ACC112 (cell line): ENCODE measurements at regions not wholly inside any gene's neighbourhood (a gene's known extent, or its start where the extent isn't known, plus 50 kb on each side); places are given as distances from the start of the nearest gene placed in this dataset.

Experiments used
- H2AFZ ChIP-seq: fragments of 200-600 bp; sonication (generic); one replicate; pipeline ENCODE4 v1.6.0; 2017; ENCODE audit warnings: antibody characterized with exemption, low read length; ENCODE audit not compliant: unreplicated experiment
- H3K27ac ChIP-seq: fragments of 200-600 bp; sonication (generic); 2 replicates; pipeline ENCODE4 v1.5.1; 2014; ENCODE audit warnings: low read depth, mild to moderate bottlenecking, antibody characterized with exemption, low read length, moderate library complexity
- H3K27me3 ChIP-seq: fragments of 200-600 bp; sonication (generic); 2 replicates; pipeline ENCODE4 v1.6.1; 2014; ENCODE audit warnings: mild to moderate bottlenecking, antibody characterized with exemption, low read length, moderate library complexity, mixed read lengths; ENCODE audit not compliant: insufficient read depth
- H3K36me3 ChIP-seq: fragments of 200-600 bp; sonication (generic); 2 replicates; pipeline ENCODE4 v1.6.1; 2016; ENCODE audit warnings: mild to moderate bottlenecking, antibody characterized with exemption, low read length, moderate library complexity, mixed read lengths; ENCODE audit not compliant: insufficient read depth
- H3K4me1 ChIP-seq: fragments of 200-600 bp; sonication (generic); one replicate; pipeline ENCODE4 v1.6.1; 2016; ENCODE audit warnings: low read length, mixed read lengths; ENCODE audit not compliant: insufficient read depth, unreplicated experiment, control insufficient read depth
- H3K4me3 ChIP-seq: fragments of 200-600 bp; sonication (generic); 2 replicates; pipeline ENCODE4 v1.5.1; 2014; ENCODE audit warnings: mild to moderate bottlenecking, low read depth, low read length
- H3K79me2 ChIP-seq: fragments of 200-600 bp; sonication (generic); one replicate; pipeline ENCODE4 v1.6.0; 2016; ENCODE audit warnings: low read length; ENCODE audit not compliant: control insufficient read depth, unreplicated experiment, insufficient read depth

GRCh38 chrY:13066372-13066771, 161.7 kb downstream of the DDX3Y start:
- H2AFZ ChIP-seq, result no peak overlapping the region
- no peak overlapping the region for H3K4me3 ChIP-seq
- H3K4me1 ChIP-seq, result no peaks in the 10 kb centered on the region
- no peak overlapping the region for H3K27ac ChIP-seq
- H3K27me3 ChIP-seq, result no peaks in the 10 kb centered on the region
- no peaks in the 10 kb centered on the region for H3K36me3 ChIP-seq
- no peaks in the 10 kb centered on the region for H3K79me2 ChIP-seq

- Histone ChIP-seq H3K4me1 (no peaks in the 10 kb centered on the region), H3K4me3 (no peak overlapping the region), H3K36me3 (no peaks in the 10 kb centered on the region), H3K27ac (no peak overlapping the region), H3K79me2 (no peaks in the 10 kb centered on the region), H3K27me3 (no peaks in the 10 kb centered on the region), H2AFZ (no peak overlapping the region)
These were observed 164.0 kb downstream of the DDX3Y start for GRCh38 chrY:13068696-13069095.

- Histone ChIP-seq H3K27ac (no peak overlapping the region), H3K4me1 (no peaks in the 10 kb centered on the region), H3K79me2 (no peaks in the 10 kb centered on the region), H3K4me3 (no peak overlapping the region), H2AFZ (no peak overlapping the region), H3K36me3 (no peaks in the 10 kb centered on the region), H3K27me3 (no peaks in the 10 kb centered on the region)
These were observed 164.4 kb downstream of the DDX3Y start for GRCh38 chrY:13069111-13069510.

GRCh38 chrY:13082748-13083147, 178.1 kb downstream of the DDX3Y start:
- Histone ChIP-seq H2AFZ (no peak overlapping the region), H3K27me3 (no peaks in the 10 kb centered on the region), H3K4me3 (no peak overlapping the region)

GRCh38 chrY:13091575-13091974, 186.9 kb downstream of the DDX3Y start:
- H3K4me3 ChIP-seq, result no peak overlapping the region
- no peaks in the 10 kb centered on the region for H3K36me3 ChIP-seq
- H3K27ac ChIP-seq, result no peak overlapping the region
- H2AFZ ChIP-seq, result no peak overlapping the region
- no peaks in the 10 kb centered on the region for H3K79me2 ChIP-seq
- H3K4me1 ChIP-seq, result no peaks in the 10 kb centered on the region
- H3K27me3 ChIP-seq, result no peaks in the 10 kb centered on the region

More at GRCh38 chrY:13082748-13083147, 178.1 kb downstream of the DDX3Y start:
- Histone ChIP-seq H3K27ac (no peak overlapping the region), H3K36me3 (no peaks in the 10 kb centered on the region), H3K4me1 (no peaks in the 10 kb centered on the region), H3K79me2 (no peaks in the 10 kb centered on the region)

- Histone ChIP-seq H2AFZ (no peak overlapping the region), H3K27ac (no peak overlapping the region), H3K36me3 (no peaks in the 10 kb centered on the region), H3K4me1 (no peaks in the 10 kb centered on the region), H3K4me3 (no peak overlapping the region), H3K79me2 (no peaks in the 10 kb centered on the region), H3K27me3 (no peaks in the 10 kb centered on the region)
These were observed 188.3 kb downstream of the DDX3Y start for GRCh38 chrY:13092986-13093385.

- no peaks in the 10 kb centered on the region for H3K36me3 ChIP-seq
- no peak overlapping the region for H2AFZ ChIP-seq
- no peak overlapping the region for H3K27ac ChIP-seq
These were observed 188.8 kb downstream of the DDX3Y start for GRCh38 chrY:13093461-13093860.

GRCh38 chrY:13094411-13094810, 189.7 kb downstream of the DDX3Y start:
- Histone ChIP-seq H3K4me3 (no peak overlapping the region), H3K79me2 (no peaks in the 10 kb centered on the region), H3K4me1 (no peaks in the 10 kb centered on the region), H3K27ac (no peak overlapping the region), H2AFZ (no peak overlapping the region), H3K36me3 (no peaks in the 10 kb centered on the region), H3K27me3 (no peaks in the 10 kb centered on the region)

More at GRCh38 chrY:13093461-13093860, 188.8 kb downstream of the DDX3Y start:
- Histone ChIP-seq H3K4me1 (no peaks in the 10 kb centered on the region), H3K27me3 (no peaks in the 10 kb centered on the region), H3K4me3 (no peak overlapping the region), H3K79me2 (no peaks in the 10 kb centered on the region)

- Histone ChIP-seq H3K27me3 (no peaks in the 10 kb centered on the region), H3K27ac (no peak overlapping the region), H3K79me2 (no peaks in the 10 kb centered on the region), H3K4me3 (no peak overlapping the region), H2AFZ (no peak overlapping the region), H3K36me3 (no peaks in the 10 kb centered on the region), H3K4me1 (no peaks in the 10 kb centered on the region)
These were observed 190.4 kb downstream of the DDX3Y start for GRCh38 chrY:13094904-13095600.

- no peak overlapping the region for H3K4me3 ChIP-seq
- 0 out of 2 replicates have a peak, but pooled peaks cover 7% of the 10 kb centered on the region for H3K27me3 ChIP-seq
- H3K36me3 ChIP-seq, result no peaks in the 10 kb centered on the region
- H3K4me1 ChIP-seq, result no peaks in the 10 kb centered on the region
- no peaks in the 10 kb centered on the region for H3K79me2 ChIP-seq
- H3K27ac ChIP-seq, result no peak overlapping the region
- H2AFZ ChIP-seq, result no peak overlapping the region
These were observed 222.3 kb downstream of the DDX3Y start for GRCh38 chrY:13126881-13127456.

- no peak overlapping the region for H3K4me3 ChIP-seq
- no peak overlapping the region for H3K27ac ChIP-seq
- no peaks in the 10 kb centered on the region for H3K36me3 ChIP-seq
- H2AFZ ChIP-seq, result no peak overlapping the region
- H3K4me1 ChIP-seq, result no peaks in the 10 kb centered on the region
- H3K27me3 ChIP-seq, result 0 out of 2 replicates have a peak, but pooled peaks cover 7% of the 10 kb centered on the region
- H3K79me2 ChIP-seq, result no peaks in the 10 kb centered on the region
These were observed 222.8 kb downstream of the DDX3Y start for GRCh38 chrY:13127476-13127875.
